BE2C (cell line): ENCODE measurements at regions not wholly inside any gene's neighbourhood (a gene's known extent, or its start where the extent isn't known, plus 50 kb on each side); places are given as distances from the start of the nearest gene placed in this dataset.
A peak's percentile ranks its signal among the peaks of the same experiment; 100 is the strongest.

Experiments
- DNase-seq: peaks from one replicate; pipeline ENCODE4 v3.0.0-alpha.2; 2020
- H3K27me3 ChIP-seq: fragments of 250-450 bp; sonication (Bioruptor Pico); 2 replicates; pipeline ENCODE4 v1.5.1; 2020; ENCODE audit warnings: mild to moderate bottlenecking
- H3K36me3 ChIP-seq: fragments of 250-450 bp; sonication (Bioruptor Pico); 2 replicates; pipeline ENCODE4 v1.5.1; 2020; ENCODE audit warnings: mild to moderate bottlenecking
- H3K4me1 ChIP-seq: fragments of 250-450 bp; sonication (Bioruptor Pico); 2 replicates; pipeline ENCODE4 v1.5.1; 2020
- H3K4me3 ChIP-seq: 2 replicates; pipeline ENCODE4 v1.5.1; 2011; ENCODE audit warnings: low read depth, low read length
- H3K9me3 ChIP-seq: fragments of 250-450 bp; sonication (Bioruptor Pico); 2 replicates; pipeline ENCODE4 v1.5.1; 2020
- TF ChIP-seq, protein P1 (sequence below): IDR thresholded peaks from 2 replicates; pipeline ENCODE4 v1.5.1; 2012; ENCODE audit warnings: mild to moderate bottlenecking, low read depth, low read length

DNA sequence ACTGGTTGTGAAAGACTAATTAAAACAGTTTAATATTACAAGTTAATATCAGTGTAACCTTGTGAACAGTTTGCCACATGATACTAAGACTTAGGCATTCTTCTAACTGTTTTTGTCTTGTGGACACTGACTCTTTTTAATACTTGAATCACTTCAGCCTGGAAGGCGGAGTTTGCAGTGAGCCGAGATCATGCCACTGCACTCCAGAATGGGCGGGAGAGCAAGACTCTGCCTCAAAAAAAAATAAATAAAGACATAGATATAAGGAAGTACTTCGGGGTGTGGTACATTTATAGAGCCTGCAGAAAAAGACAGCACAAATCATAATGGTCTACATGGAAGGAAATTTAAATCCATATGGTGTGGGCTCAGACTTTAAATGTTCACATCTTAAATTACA is 300.4 kb upstream of the NETO1 start:
- no peak for DNase-seq

DNA sequence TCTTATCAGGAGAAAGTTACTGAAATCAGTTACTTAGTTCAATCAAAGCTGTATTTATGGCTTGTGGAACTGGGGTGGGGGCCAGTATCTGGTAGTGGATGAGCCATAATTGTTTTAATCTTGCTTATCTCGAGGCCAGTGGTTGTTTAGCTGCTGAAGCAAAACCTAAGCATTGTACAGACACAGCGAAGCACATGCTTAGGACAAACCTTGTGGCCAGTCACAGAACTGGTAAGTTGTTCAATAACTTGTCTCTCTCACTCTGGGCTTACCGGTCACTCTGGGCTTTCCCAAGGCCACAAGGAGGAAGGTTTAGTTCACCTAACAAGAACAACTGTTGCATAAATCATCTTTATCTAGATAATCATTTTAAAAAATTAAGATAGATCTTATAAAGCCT is 296.6 kb upstream of the NETO1 start:
- peak; percentile 50 for DNase-seq
- TF ChIP-seq, protein P1, sequence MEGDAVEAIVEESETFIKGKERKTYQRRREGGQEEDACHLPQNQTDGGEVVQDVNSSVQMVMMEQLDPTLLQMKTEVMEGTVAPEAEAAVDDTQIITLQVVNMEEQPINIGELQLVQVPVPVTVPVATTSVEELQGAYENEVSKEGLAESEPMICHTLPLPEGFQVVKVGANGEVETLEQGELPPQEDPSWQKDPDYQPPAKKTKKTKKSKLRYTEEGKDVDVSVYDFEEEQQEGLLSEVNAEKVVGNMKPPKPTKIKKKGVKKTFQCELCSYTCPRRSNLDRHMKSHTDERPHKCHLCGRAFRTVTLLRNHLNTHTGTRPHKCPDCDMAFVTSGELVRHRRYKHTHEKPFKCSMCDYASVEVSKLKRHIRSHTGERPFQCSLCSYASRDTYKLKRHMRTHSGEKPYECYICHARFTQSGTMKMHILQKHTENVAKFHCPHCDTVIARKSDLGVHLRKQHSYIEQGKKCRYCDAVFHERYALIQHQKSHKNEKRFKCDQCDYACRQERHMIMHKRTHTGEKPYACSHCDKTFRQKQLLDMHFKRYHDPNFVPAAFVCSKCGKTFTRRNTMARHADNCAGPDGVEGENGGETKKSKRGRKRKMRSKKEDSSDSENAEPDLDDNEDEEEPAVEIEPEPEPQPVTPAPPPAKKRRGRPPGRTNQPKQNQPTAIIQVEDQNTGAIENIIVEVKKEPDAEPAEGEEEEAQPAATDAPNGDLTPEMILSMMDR: no peak; the same call in 1 of the 2 replicates

More for the DNA sequence above, 300.4 kb upstream of the NETO1 start:
- no peaks in the 10 kb centered on the region for H3K36me3 ChIP-seq
- TF ChIP-seq, protein P1: no peak
- H3K4me3 ChIP-seq: no peak overlapping the region
- H3K4me1 ChIP-seq: peaks cover 3% of the 10 kb centered on the region; the same call in 1 of the 2 replicates
- no peaks in the 10 kb centered on the region for H3K9me3 ChIP-seq
- no peaks in the 10 kb centered on the region for H3K27me3 ChIP-seq

DNA sequence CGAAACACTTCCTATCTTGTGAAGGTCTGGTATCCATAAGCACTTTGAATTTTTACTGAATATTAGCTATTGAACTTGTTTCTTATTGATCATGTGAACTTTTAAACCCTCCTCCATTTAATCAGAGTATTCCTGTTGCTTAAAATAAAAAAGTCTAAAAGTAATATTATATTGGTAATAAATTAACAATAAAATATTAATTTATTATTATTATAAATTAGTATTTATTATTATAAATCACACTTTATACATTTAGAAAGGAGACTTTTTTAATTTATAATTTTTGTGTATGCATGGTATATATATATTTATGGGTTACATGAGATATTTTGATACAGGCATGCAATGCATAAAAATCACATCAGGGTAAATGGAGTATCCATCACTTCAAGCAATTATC is 295.4 kb upstream of the NETO1 start:
- no peak for DNase-seq
- Histone ChIP-seq H3K27me3 (no peaks in the 10 kb centered on the region), H3K9me3 (no peaks in the 10 kb centered on the region), H3K4me1 (peaks cover 3% of the 10 kb centered on the region; the same call in 1 of the 2 replicates), H3K36me3 (no peaks in the 10 kb centered on the region), H3K4me3 (no peak overlapping the region)
- TF ChIP-seq, protein P1: no peak

More for the DNA sequence above, 296.6 kb upstream of the NETO1 start:
- no peaks in the 10 kb centered on the region for H3K9me3 ChIP-seq
- peaks cover 3% of the 10 kb centered on the region; the same call in 1 of the 2 replicates for H3K4me1 ChIP-seq
- H3K27me3 ChIP-seq: no peaks in the 10 kb centered on the region
- H3K4me3 ChIP-seq: no peak overlapping the region
- H3K36me3 ChIP-seq: no peaks in the 10 kb centered on the region

DNA sequence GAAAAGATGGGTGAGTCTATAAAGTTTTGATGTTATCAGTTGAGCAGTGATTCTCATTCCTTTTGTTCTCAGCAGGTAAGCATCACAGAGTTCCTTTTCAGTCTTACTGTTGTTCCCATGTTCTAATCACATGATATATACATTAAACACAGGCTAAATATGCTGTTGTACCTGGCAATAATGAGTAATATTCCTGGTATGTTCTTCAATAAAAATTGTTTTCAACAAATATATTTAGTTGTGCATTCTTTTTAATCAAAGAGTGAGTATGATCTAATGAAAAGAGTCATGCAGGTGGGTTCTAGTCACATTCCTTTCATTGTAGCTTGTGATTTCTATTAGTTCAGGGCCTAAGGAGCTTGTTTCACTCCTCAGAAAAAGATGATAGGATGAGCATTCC is 288.3 kb upstream of the NETO1 start:
- no peak for DNase-seq
- no peaks in the 10 kb centered on the region for H3K4me1 ChIP-seq
- TF ChIP-seq, protein P1: no peak
- H3K36me3 ChIP-seq: no peaks in the 10 kb centered on the region
- H3K9me3 ChIP-seq: no peaks in the 10 kb centered on the region
- H3K27me3 ChIP-seq: no peaks in the 10 kb centered on the region
- H3K4me3 ChIP-seq: no peak overlapping the region

DNA sequence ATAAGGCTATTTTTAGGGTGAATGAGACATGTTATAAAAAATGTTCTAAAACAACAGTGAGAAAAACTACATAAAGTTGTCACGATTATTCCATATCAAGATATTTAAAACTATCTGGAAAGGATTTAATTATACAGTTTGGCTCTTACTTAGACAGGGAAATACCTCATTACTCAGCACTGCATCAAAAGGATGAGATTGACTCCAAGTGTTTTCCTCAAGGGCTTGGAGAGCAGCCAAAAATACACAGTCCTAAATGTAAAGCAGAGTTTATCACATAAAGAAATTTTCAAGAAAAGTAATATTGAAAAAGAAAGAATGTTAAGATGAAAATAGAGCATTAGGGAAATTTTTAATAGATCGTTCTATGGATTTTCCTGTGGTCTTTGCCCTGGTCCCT is 285.5 kb upstream of the NETO1 start:
- TF ChIP-seq, protein P1: no peak
- H3K4me3 ChIP-seq: no peak overlapping the region

DNA sequence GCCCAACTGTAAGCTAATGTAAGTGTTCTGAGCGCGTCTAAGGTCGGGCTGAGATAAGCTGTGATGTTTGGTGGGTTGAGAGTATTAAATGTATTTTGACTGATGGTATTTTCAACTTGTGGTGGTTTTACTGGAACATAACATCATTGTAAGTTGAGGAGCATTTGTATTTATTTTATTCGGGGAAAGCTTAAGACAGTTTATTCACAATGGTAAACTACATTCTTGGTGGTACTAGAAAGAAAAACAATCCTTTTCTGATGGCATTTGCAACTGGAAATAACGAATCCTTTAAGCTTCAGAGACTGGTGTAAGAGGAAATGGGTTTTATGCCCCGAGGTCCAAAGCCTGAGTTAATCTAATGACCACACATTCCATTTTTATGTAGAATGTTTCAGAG is 283.3 kb upstream of the NETO1 start:
- Histone ChIP-seq H3K4me1 (no peaks in the 10 kb centered on the region), H3K9me3 (no peaks in the 10 kb centered on the region), H3K4me3 (no peak overlapping the region), H3K27me3 (no peaks in the 10 kb centered on the region), H3K36me3 (no peaks in the 10 kb centered on the region)
- DNase-seq: no peak
- TF ChIP-seq, protein P1: no peak

More for the DNA sequence above, 285.5 kb upstream of the NETO1 start:
- H3K27me3 ChIP-seq: no peaks in the 10 kb centered on the region
- DNase-seq: no peak
- H3K36me3 ChIP-seq: no peaks in the 10 kb centered on the region
- no peaks in the 10 kb centered on the region for H3K4me1 ChIP-seq
- no peaks in the 10 kb centered on the region for H3K9me3 ChIP-seq
